IPS DF 6.9 (cell line): ENCODE measurements at regions not wholly inside any gene's neighbourhood (a gene's known extent, or its start where the extent isn't known, plus 50 kb on each side); places are given as distances from the start of the nearest gene placed in this dataset.
"Not testable (repeated sequence)": the region's sequence is repeated elsewhere in the genome, so short reads cannot be mapped to it uniquely, and the experiment has no call there.

Experiments
- DNase-seq: peaks from one replicate; pipeline ENCODE4 v3.0.0-alpha.2; 2013; ENCODE audit warnings: low read depth, low spot score
- H3K27ac ChIP-seq: one replicate; pipeline ENCODE4 v1.5.1; 2013; ENCODE audit warnings: low read length, control low read depth
- H3K27me3 ChIP-seq: 2 replicates; pipeline ENCODE4 v1.6.1; 2013; ENCODE audit warnings: mild to moderate bottlenecking, low read length; ENCODE audit not compliant: control insufficient read depth, insufficient read depth
- H3K36me3 ChIP-seq: 2 replicates; pipeline ENCODE4 v1.6.1; 2013; ENCODE audit warnings: low read length; ENCODE audit not compliant: control insufficient read depth, insufficient read depth
- H3K4me1 ChIP-seq: 2 replicates; pipeline ENCODE4 v1.6.1; 2013; ENCODE audit warnings: low read length; ENCODE audit not compliant: control insufficient read depth, insufficient read depth
- H3K4me3 ChIP-seq: 2 replicates; pipeline ENCODE4 v1.5.1; 2013; ENCODE audit warnings: mild to moderate bottlenecking, low read length
- H3K9me3 ChIP-seq: 2 replicates; pipeline ENCODE4 v1.6.1; 2013; ENCODE audit warnings: low read length, inconsistent platforms; ENCODE audit not compliant: control insufficient read depth, insufficient read depth
- WGBS: extraction: QIAGEN DNeasy Blood & Tissue Kit; methylation state at CpG from one replicate; pipeline ENCODE4 v1.1.7; 2013; ENCODE audit warnings: mixed read lengths, missing lambda C conversion rate; ENCODE audit not compliant: insufficient read length, insufficient coverage; 5-methylcytosine and 5-hydroxymethylcytosine counted together

DNA sequence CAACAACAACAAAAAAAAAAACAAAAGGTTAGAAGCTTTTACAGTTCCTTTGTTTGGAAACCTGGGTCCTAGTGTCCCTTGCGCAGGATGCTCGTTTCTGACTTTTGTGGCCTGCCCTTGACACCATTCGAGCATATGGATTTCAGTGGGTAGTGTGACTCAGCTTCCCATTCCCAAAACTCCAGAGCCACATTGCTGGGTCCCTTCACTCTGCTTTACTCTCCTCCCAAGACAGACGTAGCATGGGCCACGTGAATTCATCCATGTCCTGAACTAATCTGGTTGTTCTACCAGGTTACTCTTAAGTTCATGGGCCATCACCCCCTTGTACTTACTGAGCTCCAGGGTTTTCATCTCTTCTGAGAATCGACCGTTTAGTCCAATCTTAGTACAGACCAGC lies 68.0 kb upstream of the MAX start:
- no CpG with 5 or more reads among the region's 7 CpGs for WGBS
- Histone ChIP-seq H3K9me3 (no peaks in the 10 kb centered on the region), H3K27me3 (no peaks in the 10 kb centered on the region), H3K4me1 (peaks cover 4% of the 10 kb centered on the region; the same call in 1 of the 2 replicates), H3K27ac (no peak overlapping the region), H3K4me3 (no peak overlapping the region), H3K36me3 (no peaks in the 10 kb centered on the region)
- no peak for DNase-seq

DNA sequence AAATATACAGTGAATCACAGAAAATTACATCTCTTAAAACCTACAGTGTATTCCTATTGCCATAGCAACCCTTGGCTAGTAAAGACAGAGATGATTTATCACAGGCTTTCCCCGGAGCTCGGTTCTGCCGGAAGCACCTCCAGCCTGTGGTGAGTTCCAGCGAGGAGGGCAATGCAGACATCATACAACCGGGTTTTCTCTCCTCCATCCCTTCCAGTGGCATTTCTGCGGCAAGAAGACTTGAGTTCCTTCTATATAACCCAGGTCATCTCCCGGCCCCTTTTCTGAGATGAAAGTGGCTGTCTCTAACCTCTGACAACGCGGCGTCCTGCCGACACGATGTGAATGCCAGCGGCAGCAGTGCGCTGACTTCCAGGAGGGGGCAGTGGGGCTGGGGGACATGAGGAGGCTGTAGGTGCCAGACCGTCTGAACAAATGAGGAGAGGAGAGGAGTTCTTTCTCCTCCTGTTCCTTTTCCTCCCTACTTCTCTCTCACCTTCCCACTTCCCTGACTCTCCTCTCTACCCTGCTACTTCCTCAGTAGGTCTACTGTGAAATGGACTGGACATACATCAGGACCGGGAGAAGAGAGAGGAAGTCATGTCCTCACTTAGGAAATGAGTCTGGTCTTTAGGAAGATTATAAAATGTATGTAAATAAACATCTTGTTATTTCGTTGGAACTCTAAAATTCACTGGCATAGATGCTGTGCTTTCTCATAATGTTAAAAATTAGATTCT lies 68.6 kb upstream of the MAX start:
- H3K27me3 ChIP-seq = no peaks in the 10 kb centered on the region
- no peak overlapping the region for H3K4me3 ChIP-seq
- no peaks in the 10 kb centered on the region for H3K36me3 ChIP-seq
- no peaks in the 10 kb centered on the region for H3K9me3 ChIP-seq
- peaks cover 4% of the 10 kb centered on the region; the same call in 1 of the 2 replicates for H3K4me1 ChIP-seq
- H3K27ac ChIP-seq = no peak overlapping the region
- WGBS = no CpG with 5 or more reads among the region's 17 CpGs
- peak; percentile 31 for DNase-seq

DNA sequence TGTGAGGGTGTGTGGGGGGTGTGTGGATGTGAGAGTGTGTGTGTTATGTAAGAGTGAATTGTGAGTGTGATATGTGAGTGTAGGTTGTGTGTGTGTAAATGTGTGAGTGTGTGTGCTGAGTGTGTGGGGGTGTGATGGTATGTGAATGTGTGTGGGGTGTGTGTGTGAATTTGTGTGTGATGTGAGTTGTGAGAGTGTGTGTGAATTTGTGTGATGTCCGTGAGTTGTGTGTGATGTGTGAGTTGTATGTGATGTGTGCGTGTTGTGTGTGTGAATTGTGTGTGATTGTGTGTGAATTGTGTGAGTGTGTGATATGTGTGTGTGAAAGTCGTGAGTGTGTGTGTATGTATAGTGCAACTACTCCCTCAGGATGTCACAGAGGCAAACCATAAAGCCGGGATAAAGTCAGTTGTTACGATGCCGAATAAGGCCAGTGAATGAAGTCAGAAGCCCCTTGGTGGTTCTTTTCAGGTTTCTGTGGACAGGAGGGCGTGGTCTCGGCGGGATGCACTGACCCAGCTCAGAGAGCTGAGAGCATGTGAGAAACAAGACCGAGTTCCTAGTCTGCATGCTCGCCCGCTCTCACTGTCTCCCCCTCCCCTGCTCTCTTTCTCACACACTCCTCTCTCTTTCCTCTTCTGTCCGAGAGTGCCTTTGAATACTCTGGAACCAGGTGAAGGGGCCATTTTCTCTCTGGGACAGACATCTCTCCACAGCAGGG lies 71.8 kb upstream of the MAX start:
- no peak overlapping the region for H3K27ac ChIP-seq
- H3K9me3 ChIP-seq = no peaks in the 10 kb centered on the region
- no peaks in the 10 kb centered on the region for H3K27me3 ChIP-seq
- WGBS = 100% methylated on average over 3 of the region's 13 CpGs
- H3K4me1 ChIP-seq = peaks cover 4% of the 10 kb centered on the region; the same call in 1 of the 2 replicates
- no peaks in the 10 kb centered on the region for H3K36me3 ChIP-seq
- peak; percentile 27 for DNase-seq
- H3K4me3 ChIP-seq = no peak overlapping the region

DNA sequence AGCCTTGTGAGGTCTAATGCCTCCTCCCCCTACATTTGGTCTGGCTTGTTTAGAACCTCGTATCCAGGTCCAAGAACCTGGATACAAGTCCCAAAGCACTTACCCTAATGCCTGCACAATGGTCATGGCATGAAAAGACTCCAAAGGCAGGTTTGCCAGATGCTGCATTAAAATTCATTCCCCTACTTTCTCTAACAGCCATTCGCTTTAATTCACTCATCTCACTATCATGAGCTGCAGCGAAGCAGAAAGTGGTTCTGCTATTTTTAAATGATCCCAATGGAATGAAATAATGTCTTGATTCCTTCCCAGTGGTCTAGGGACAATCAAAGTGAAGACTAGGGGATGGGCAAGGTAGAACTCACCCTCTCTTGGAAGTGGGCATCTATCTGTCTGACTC lies 72.5 kb upstream of the MAX start:
- no peak for DNase-seq
- H3K4me3 ChIP-seq = no peak overlapping the region
- H3K4me1 ChIP-seq = peaks cover 4% of the 10 kb centered on the region; the same call in 1 of the 2 replicates
- WGBS = no CpG with 5 or more reads among the region's 3 CpGs
- H3K9me3 ChIP-seq = no peaks in the 10 kb centered on the region
- H3K36me3 ChIP-seq = no peaks in the 10 kb centered on the region
- H3K27me3 ChIP-seq = no peaks in the 10 kb centered on the region
- no peak overlapping the region for H3K27ac ChIP-seq

DNA sequence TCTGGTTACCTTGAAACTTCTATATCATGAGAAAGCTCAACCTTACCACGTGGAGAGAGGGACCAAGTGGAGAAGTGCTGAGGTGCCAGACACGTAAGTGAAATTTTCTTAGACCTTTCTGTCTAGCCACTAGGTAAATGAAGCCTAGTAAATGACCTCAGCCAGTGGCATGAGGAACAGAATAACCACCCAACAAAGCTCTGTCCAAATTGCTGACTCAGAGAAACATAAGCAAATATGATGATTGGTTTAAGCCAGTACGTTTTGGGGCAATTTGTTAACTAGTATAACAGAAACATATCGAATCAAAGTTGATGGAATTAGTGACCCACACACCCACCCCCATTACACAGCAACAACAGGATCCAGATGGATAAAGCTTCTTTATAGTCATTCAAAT lies 75.2 kb upstream of the MAX start:
- Histone ChIP-seq H3K4me1 (peaks cover 4% of the 10 kb centered on the region; the same call in 1 of the 2 replicates), H3K27me3 (no peaks in the 10 kb centered on the region), H3K27ac (no peak overlapping the region), H3K36me3 (no peaks in the 10 kb centered on the region), H3K9me3 (no peaks in the 10 kb centered on the region), H3K4me3 (no peak overlapping the region)
- WGBS = no CpG with 5 or more reads among the region's 4 CpGs
- no peak for DNase-seq

DNA sequence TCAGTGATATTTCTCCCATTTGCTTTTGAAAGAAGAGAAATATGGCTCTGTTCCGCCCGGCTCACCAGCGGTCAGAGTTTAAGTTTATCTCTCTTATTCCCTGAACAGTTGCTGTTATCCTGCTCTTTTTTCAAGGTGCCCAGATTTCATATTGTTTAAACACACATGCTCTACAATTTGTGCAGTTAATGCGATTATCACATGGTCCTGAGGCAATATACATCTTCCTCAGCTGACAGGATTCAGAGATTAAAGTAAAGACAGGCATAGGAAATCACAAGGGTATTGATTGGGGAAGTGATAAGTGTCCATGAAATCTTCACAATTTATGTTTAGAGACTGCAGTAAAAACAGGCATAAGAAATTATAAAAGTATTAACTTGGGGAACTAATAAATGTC lies 76.9 kb upstream of the MAX start:
- no CpG with 5 or more reads among the region's 4 CpGs for WGBS
- not testable (repeated sequence) for H3K4me3 ChIP-seq, H3K4me1 ChIP-seq, H3K27ac ChIP-seq, H3K9me3 ChIP-seq, H3K27me3 ChIP-seq, DNase-seq, H3K36me3 ChIP-seq

DNA sequence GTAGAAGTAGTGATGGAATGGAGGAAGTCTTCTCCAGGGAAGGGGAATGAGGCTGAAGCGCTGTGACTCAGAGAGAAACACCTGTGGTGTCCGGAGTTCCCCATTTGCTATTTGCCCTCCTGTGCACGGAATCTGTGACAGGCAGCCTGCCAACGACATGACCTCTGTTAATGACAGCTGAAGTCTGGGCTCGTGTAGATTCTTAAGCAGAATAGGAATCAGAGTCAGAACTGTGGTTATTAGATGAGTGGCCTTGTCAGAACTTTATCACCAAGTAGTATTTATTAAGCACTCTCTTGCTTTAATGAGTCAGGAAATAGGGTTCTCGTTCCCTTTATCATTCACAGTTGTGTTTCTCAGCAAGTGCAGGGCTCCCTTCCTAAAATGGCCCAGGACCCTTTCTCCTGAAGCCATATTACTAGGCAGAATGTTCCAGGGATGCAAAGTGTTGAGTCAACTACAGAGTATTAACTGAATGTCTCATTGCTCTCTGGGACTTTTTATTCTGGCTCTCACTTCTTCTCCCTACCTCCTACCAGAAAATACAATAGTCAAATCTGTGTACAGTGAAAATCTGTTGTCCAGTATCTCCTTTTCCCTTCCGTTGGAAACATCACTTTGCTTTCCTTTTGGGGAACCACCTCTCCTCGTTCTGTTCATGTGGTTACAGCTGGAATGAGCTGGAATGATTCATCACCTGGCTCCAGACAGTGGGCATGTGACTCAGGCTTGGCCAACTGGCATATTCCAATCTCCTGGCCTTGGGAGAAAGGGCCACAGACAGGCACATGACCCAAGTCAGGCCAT lies 77.8 kb upstream of the MAX start:
- Histone ChIP-seq H3K27ac (no peak overlapping the region), H3K4me1 (no peaks in the 10 kb centered on the region), H3K4me3 (no peak overlapping the region), H3K27me3 (no peaks in the 10 kb centered on the region), H3K36me3 (no peaks in the 10 kb centered on the region), H3K9me3 (no peaks in the 10 kb centered on the region)
- DNase-seq = no peak
- WGBS = no CpG with 5 or more reads among the region's 8 CpGs

DNA sequence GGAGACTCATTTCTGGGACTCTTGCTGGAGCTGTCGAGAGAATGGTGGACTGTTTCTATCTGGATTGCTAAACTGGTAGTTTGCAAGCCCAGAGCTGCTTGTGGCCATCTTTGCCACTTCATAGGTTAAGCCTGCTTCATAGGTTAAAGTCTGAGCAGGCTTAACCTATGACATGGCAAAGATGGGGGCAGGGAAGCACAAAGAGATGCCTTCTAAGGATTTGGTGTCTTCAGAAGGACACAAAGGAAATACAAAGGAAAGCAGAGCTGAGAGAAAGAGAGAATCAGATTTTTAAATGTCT lies 78.4 kb upstream of the MAX start:
- no peaks in the 10 kb centered on the region for H3K4me1 ChIP-seq
- WGBS = no CpG with 5 or more reads among the region's 1 CpG
- H3K36me3 ChIP-seq = no peaks in the 10 kb centered on the region
- no peak overlapping the region for H3K27ac ChIP-seq
- DNase-seq = no peak
- no peak overlapping the region for H3K4me3 ChIP-seq
- H3K9me3 ChIP-seq = no peaks in the 10 kb centered on the region
- H3K27me3 ChIP-seq = no peaks in the 10 kb centered on the region

DNA sequence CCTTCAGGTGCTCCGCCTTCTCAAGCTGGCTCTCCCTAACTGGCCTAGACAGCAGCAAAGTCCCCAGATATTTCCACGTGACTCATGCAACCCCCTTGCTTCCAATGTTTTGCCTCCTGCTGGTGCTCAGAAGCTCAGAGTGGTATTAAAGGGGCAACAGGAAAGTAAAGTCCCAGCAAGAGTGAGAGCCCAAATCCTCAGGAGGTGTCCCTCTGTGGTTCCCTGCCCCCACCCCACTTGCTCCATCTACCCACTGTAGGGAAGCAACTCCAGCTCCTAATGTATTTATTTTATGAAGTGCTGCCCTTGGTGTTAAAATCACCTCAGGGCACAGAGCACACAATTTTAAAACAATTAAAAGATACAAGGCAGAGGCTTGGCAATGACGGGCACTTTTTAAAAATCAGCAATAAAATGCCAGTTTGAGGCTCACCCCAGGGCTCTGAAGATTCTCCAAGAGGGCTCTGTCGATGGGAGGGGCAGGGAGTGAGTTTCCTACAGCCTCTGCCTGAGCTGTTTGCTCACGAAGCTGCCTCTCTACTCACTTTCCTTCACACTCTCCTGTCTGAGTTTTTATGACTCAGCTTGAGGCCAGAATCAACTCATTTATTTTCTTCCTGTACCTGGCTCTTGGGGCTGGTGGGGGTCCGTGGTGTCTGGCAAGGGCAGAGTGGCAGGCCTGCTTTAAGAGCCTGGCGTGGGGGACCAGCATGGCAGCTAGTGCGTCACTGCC lies 81.9 kb upstream of the MAX start:
- no peaks in the 10 kb centered on the region for H3K9me3 ChIP-seq
- peaks cover 6% of the 10 kb centered on the region for H3K4me1 ChIP-seq
- DNase-seq = no peak
- H3K4me3 ChIP-seq = no peak overlapping the region
- no peaks in the 10 kb centered on the region for H3K36me3 ChIP-seq
- no CpG with 5 or more reads among the region's 8 CpGs for WGBS
- no peaks in the 10 kb centered on the region for H3K27me3 ChIP-seq
- H3K27ac ChIP-seq = no peak overlapping the region

DNA sequence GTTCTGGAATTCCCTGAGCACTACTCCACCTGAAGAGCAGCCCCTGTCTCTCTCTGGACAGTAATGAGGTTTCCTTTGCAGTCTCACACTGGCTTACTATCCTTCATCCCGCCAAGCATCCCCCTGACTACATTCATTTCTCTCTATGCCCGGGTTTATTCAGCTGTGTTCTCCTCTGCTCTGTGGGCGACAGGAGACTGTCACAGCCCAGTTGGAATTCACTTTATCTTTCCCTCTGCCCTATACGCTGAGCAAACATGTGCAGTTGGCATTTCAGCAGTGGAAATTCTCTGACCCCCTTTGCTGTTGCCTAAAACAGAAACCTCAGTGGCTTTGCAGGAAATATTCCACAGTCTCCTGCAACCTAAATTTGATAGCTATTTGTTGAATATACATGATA lies 83.5 kb upstream of the MAX start:
- H3K4me1 ChIP-seq = peaks cover 6% of the 10 kb centered on the region
- no peaks in the 10 kb centered on the region for H3K36me3 ChIP-seq
- H3K27me3 ChIP-seq = no peaks in the 10 kb centered on the region
- H3K27ac ChIP-seq = no peak overlapping the region
- WGBS = no CpG with 5 or more reads among the region's 4 CpGs
- H3K4me3 ChIP-seq = no peak overlapping the region
- H3K9me3 ChIP-seq = no peaks in the 10 kb centered on the region
- no peak for DNase-seq
